ENCODE measurements at regions not wholly inside any gene's neighbourhood (a gene's known extent, or its start where the extent isn't known, plus 50 kb on each side); places are given as distances from the start of the nearest gene placed in this dataset.

DNA sequence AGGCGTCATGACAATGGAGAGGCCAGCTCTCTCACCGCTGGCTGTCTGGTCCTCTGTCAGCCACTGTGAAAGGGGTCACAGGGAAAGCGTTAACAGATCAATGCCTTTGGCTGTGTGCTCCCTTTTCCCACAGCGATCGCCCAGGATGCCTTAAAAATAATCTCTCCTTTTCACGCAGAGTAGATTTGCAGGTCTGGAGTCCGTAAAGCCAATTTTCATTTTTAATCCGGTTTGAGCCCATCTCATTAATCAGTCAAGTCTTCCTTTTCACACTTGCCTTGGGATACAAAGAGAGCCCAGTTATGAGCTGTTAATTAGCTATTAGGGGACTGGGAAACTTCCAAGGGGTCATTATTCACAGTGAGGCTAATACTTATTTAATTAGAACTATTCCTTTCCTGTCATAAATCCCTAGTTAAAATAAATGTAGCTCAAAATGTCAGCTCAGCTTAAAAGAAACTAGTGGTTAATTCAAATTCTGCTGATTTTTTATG, 104.3 kb upstream of the RASGRP1 start:
- in situ Hi-C loops (cut with HindIII; ENCODE audit: low sequenced_read_pairs): no loop called here
- no peak for DNase-seq (ENCODE audit: low spot score)

- in situ Hi-C loops (cut with HindIII; ENCODE audit: low sequenced_read_pairs): no loop called here
- DNase-seq (ENCODE audit: low spot score): no peak
Observed at GRCh38 chr15:38670128-38671005, 105.8 kb upstream of the RASGRP1 start.

GRCh38 chr15:38671006-38671387, 106.4 kb upstream of the RASGRP1 start:
- no peak for DNase-seq (ENCODE audit: low spot score)
- in situ Hi-C loops (cut with HindIII; ENCODE audit: low sequenced_read_pairs): no loop called here

GRCh38 chr15:38671675-38672254, 107.2 kb upstream of the RASGRP1 start:
- no peak for DNase-seq (ENCODE audit: low spot score)
- in situ Hi-C loops (cut with HindIII; ENCODE audit: low sequenced_read_pairs): no loop called here

DNA sequence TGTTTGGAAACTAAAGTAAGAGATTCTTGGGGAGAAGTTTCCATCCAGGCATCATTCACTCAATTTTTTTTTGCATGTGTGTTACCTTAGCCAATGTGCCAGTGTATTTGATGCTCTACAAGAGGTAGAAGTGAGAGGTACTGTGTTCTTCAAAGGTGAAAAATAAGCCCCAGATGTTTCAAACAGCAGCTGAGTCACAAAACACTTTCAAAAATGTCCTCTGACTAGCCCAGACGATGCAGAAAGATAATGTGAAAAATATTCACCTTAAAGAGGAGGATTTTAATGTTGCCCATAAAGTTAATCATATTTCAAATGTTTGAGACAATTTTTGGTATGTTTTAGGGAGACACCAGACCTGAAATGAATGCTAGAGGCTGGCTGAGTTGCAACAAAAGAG, 107.7 kb upstream of the RASGRP1 start:
- no peak for DNase-seq (ENCODE audit: low spot score)
- in situ Hi-C loops (cut with HindIII; ENCODE audit: low sequenced_read_pairs): no loop called here

DNA sequence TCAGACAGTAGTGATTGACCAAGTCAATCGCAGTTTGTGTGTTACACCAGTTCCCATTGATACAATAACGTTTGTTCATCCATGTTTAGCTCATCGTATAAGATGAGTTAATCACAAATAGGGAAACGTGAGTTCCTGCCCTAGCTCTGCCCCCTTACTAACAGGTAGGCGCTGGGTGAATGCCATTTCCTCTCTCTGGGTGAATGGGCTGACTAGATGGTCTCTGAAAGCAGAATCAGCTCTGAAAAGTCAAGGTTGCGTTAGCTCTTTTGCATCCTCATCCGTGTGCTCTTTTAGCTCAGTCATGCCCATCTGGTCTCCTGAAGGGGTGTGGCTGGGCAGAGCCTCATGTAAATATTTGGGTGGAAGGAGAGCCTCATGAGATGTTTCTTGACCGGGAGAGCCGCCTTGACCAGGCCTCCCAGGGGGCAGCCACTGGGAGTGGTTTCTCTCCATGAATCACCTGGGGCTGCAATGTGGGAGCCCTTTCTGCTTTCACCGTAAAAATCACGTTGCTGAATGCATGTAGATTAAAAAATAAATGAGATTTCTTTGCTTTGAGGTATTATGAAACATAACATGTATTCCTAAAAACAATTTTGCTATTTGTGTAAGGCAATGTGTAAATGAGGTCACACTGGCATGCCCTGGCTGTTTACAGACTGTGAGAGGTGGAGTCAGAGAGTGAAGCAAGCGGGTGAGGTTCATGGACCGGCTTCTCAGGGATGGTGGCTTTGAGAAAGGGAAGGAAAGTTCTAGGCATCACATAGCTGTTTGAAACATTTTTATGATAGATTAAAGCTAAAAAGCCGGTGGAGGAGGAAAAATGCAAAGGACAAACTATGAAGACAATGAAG, 108.4 kb upstream of the RASGRP1 start:
- no peak for DNase-seq (ENCODE audit: low spot score)
- in situ Hi-C loops (cut with HindIII; ENCODE audit: low sequenced_read_pairs): no loop called here

- no peak for DNase-seq (ENCODE audit: low spot score)
- in situ Hi-C loops (cut with HindIII; ENCODE audit: low sequenced_read_pairs): no loop called here
Observed at GRCh38 chr15:38674448-38674847, 109.8 kb upstream of the RASGRP1 start.

DNA sequence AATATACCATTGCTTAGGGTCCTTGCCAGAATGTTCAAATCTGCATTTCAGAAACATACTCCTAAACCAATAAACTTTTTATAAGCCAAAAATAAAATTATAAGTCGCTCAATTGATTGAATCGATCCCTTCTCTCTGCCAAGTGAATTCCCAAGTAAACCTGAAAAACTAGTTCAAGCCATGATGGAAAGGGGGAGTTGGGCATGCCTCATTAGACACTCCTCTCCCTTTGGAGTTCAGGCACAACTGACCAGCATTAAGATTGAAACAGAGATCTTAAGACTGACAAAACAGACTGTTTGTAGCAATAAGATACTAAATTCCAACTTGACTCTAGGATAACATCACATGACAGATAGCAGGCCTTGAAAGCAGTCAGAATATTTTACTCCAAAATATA, 113.7 kb upstream of the RASGRP1 start:
- no peak for DNase-seq (ENCODE audit: low spot score)
- in situ Hi-C loops (cut with HindIII; ENCODE audit: low sequenced_read_pairs): no loop called here

DNA sequence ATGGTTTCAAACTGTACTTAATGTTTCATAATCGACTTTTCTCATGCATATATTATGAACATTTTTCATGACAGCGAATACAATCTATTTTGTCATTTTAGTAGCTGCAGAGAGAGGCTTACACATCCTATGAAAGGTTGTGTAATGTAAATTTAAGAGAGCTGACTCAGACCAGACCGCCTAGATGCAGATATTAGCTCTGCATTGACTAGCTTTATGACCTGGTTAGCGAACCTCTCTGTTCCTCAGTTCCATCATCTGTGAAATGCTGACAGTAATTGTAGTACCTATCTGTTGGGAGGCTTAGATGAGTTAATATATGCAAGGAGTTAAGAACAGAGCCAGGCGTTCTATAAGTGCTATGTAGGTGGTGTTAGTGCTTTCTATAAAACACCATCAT, 116.2 kb upstream of the RASGRP1 start:
- no peak for DNase-seq (ENCODE audit: low spot score)
- in situ Hi-C loops (cut with HindIII; ENCODE audit: low sequenced_read_pairs): no loop called here

- in situ Hi-C loops (cut with HindIII; ENCODE audit: low sequenced_read_pairs): no loop called here
- DNase-seq (ENCODE audit: low spot score): no peak
Observed at GRCh38 chr15:38682363-38682762, 117.7 kb upstream of the RASGRP1 start.

- DNase-seq (ENCODE audit: low spot score): no peak
- in situ Hi-C loops (cut with HindIII; ENCODE audit: low sequenced_read_pairs): no loop called here
Observed at GRCh38 chr15:38682861-38683260, 118.2 kb upstream of the RASGRP1 start.

DNA sequence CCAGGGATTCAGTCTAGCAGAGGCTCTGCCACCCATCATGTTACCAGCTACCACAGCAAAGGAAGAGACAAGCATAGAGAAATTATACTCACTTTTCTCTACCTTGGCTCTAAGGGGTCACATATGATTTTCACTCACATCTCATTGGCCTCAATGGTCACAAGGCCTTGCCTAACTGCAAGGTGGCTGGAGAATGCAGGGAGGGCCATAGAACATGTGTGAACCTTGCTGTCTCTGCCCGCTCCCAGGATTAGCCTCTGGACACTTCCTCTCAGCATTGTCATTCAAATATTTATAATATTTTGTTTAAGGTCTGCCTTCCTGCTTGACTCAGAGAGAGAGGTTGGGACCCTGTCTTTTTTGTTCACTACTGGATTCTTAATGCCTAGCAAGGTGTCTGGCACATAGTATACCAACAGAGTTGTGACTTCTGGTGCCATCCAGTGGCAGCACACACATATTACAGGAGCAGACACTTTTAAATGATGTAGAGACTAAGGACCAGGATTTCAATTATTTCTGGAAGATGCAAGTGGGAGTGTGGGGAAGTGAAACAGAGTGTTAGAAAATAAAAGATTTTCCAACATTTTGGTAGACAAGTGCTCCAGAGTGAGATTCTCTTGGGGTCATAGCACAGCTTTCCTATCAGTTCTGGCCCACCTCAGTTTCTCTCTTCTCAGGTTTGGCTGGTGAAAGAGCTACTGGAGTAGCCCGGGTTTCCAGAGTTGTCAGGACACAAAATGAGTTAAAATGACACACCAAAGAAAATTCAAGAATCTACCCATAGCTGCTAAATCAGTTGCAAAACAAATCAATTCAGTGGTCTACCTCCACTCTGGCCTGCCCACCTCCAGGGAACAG, 119.0 kb upstream of the RASGRP1 start:
- peak; percentile 79 for DNase-seq (ENCODE audit: low spot score)
- in situ Hi-C loops (cut with HindIII; ENCODE audit: low sequenced_read_pairs): no loop called here

- no peak for DNase-seq (ENCODE audit: low spot score)
- in situ Hi-C loops (cut with HindIII; ENCODE audit: low sequenced_read_pairs): no loop called here
Observed at GRCh38 chr15:38684440-38685010, 119.9 kb upstream of the RASGRP1 start.

DNA sequence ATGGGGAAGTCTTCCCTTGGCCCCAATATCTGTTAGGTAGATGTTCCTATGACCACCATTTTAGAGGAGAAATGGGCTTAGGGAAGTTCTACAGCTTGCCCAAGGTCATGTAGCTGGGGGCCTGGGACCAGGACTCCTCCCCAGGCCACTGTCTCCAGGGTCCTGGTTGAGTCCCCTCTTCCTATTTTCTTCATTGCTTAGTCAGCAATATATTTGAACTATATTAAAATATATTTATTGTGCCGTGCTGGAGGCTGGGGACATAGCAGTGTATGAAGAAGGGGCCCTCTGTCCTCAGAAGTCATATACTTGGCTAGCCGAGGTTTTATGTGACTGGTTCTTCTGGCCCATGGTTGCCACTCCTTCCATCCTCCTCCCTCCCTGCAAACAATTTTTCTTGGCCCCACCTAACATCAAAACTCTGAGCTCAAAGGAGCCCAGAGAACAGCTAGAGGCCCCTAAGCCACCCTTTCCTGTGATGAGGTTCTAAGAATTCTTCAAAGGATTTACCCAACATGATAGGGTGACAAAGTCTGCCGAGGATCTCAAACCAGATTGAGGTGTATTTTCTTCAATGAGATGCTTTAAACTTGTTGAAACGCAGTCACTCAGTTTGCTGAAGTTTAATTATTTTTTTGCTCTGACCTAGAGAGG, 121.2 kb upstream of the RASGRP1 start:
- in situ Hi-C loops (cut with HindIII; ENCODE audit: low sequenced_read_pairs): no loop called here
- DNase-seq (ENCODE audit: low spot score): no peak

DNA sequence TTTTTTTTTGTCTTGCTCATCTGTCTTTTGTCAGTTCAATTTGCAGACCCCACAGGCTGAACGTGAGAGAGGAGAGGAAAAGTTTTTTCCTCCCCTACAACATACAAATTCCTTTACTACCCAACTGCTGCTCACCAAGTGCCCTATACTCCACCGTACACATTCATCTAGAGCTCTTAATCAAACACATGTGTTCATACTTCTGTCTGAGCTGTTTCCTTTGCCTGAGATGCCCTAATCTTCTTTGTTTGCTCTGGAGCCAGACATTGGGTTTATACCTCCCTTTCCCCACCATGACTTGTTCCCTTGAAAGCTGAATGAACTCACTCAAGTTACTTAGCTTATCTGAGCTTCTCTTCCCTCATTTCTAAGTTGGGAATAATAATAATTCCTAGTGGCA, 122.7 kb upstream of the RASGRP1 start:
- DNase-seq (ENCODE audit: low spot score): no peak
- in situ Hi-C loops (cut with HindIII; ENCODE audit: low sequenced_read_pairs): no loop called here

GRCh38 chr15:38687775-38688495, 123.3 kb upstream of the RASGRP1 start:
- no peak for DNase-seq (ENCODE audit: low spot score)
- in situ Hi-C loops (cut with HindIII; ENCODE audit: low sequenced_read_pairs): no loop called here

GRCh38 chr15:38688761-38689160, 124.1 kb upstream of the RASGRP1 start:
- in situ Hi-C loops (cut with HindIII; ENCODE audit: low sequenced_read_pairs): no loop called here

GRCh38 chr15:38689522-38689921, 124.9 kb upstream of the RASGRP1 start:
- in situ Hi-C loops (cut with HindIII; ENCODE audit: low sequenced_read_pairs): no loop called here

More at GRCh38 chr15:38688761-38689160, 124.1 kb upstream of the RASGRP1 start:
- DNase-seq (ENCODE audit: low spot score): no peak

More at GRCh38 chr15:38689522-38689921, 124.9 kb upstream of the RASGRP1 start:
- no peak for DNase-seq (ENCODE audit: low spot score)

All from G401 (cell line).